ENCODE measurements at regions not wholly inside any gene's neighbourhood (a gene's known extent, or its start where the extent isn't known, plus 50 kb on each side); places are given as distances from the start of the nearest gene placed in this dataset.

DNA sequence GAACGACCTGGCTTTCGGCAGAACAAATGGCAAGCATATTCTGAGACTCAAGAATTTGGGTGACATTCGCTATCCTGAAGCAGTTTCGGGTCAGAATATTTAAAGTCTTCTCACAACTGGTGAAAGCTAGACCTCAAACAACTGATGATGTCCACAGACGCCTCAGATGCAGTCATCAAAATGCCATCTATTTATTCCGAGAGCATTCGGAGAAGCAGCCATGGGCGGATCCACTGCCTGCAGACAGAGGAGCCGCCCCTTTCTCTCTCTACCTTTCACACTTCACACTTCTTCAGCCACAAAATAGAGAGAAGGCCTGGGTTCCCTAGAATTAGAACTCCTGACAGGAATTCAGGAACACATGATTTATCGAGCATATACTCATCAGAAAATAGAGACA lies 65.8 kb upstream of the CREB1 start:
- peak overlapping the region; percentile 82 for H2AFZ ChIP-seq (ENCODE audit: low read length)

DNA sequence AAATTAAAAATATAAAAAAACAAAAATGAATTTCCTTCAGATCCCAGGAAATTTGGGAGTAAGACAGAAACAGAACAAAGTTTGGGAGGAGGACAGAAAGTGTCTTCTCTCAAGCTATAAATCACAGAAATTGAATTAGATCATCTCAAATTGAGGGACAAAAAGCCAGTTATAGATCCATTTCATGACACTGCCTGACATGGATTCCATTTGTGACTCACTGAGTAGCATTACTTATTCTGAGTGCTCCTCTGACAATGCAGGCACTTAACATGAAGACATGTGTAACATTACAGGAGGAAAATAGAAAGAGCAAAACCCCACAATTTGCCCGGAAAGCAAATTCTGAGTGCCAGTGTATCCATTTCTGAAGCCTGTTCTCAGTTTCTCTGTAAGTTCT lies 63.9 kb upstream of the CREB1 start:
- no peak overlapping the region for H3K27ac ChIP-seq (ENCODE audit: low read depth, low read length)
- H3K79me2 ChIP-seq (ENCODE audit: insufficient read depth, low read length) = no peaks in the 10 kb centered on the region
- no peaks in the 10 kb centered on the region for H3K27me3 ChIP-seq (ENCODE audit: insufficient read depth, low read length)
- H2AFZ ChIP-seq (ENCODE audit: low read length) = no peak overlapping the region
- H3K4me1 ChIP-seq (ENCODE audit: insufficient read depth, low read length) = peaks cover 14% of the 10 kb centered on the region
- H4K20me1 ChIP-seq (ENCODE audit: insufficient read depth, low read length) = no peaks in the 10 kb centered on the region
- DNase-seq (ENCODE audit: insufficient read length, low spot score, missing footprints) = no peak
- TF ChIP-seq, protein P1, sequence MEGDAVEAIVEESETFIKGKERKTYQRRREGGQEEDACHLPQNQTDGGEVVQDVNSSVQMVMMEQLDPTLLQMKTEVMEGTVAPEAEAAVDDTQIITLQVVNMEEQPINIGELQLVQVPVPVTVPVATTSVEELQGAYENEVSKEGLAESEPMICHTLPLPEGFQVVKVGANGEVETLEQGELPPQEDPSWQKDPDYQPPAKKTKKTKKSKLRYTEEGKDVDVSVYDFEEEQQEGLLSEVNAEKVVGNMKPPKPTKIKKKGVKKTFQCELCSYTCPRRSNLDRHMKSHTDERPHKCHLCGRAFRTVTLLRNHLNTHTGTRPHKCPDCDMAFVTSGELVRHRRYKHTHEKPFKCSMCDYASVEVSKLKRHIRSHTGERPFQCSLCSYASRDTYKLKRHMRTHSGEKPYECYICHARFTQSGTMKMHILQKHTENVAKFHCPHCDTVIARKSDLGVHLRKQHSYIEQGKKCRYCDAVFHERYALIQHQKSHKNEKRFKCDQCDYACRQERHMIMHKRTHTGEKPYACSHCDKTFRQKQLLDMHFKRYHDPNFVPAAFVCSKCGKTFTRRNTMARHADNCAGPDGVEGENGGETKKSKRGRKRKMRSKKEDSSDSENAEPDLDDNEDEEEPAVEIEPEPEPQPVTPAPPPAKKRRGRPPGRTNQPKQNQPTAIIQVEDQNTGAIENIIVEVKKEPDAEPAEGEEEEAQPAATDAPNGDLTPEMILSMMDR (IDR thresholded peaks at IDR 0.05; ENCODE audit: extremely low read depth, low read depth, low read length) = no peak
- H3K9me3 ChIP-seq (ENCODE audit: low read depth, low read length) = no peaks in the 10 kb centered on the region
- no peak overlapping the region for H3K4me2 ChIP-seq (ENCODE audit: insufficient read depth, low read length)
- H3K4me3 ChIP-seq (ENCODE audit: insufficient read depth, low read length) = no peak overlapping the region
- H3K36me3 ChIP-seq (ENCODE audit: insufficient read depth, low read length) = no peaks in the 10 kb centered on the region

More for the DNA sequence above, 65.8 kb upstream of the CREB1 start:
- peak overlapping the region; percentile 47 for H3K4me2 ChIP-seq (ENCODE audit: insufficient read depth, low read length)
- no peaks in the 10 kb centered on the region for H4K20me1 ChIP-seq (ENCODE audit: insufficient read depth, low read length)
- TF ChIP-seq, protein P1 (IDR thresholded peaks at IDR 0.05; ENCODE audit: extremely low read depth, low read depth, low read length) = no peak
- H3K27me3 ChIP-seq (ENCODE audit: insufficient read depth, low read length) = no peaks in the 10 kb centered on the region
- no peaks in the 10 kb centered on the region for H3K79me2 ChIP-seq (ENCODE audit: insufficient read depth, low read length)
- no peak overlapping the region for H3K4me3 ChIP-seq (ENCODE audit: insufficient read depth, low read length)
- no peak for DNase-seq (ENCODE audit: insufficient read length, low spot score, missing footprints)
- H3K27ac ChIP-seq (ENCODE audit: low read depth, low read length) = no peak overlapping the region
- H3K36me3 ChIP-seq (ENCODE audit: insufficient read depth, low read length) = no peaks in the 10 kb centered on the region
- H3K4me1 ChIP-seq (ENCODE audit: insufficient read depth, low read length) = peaks cover 14% of the 10 kb centered on the region
- no peaks in the 10 kb centered on the region for H3K9me3 ChIP-seq (ENCODE audit: low read depth, low read length)

DNA sequence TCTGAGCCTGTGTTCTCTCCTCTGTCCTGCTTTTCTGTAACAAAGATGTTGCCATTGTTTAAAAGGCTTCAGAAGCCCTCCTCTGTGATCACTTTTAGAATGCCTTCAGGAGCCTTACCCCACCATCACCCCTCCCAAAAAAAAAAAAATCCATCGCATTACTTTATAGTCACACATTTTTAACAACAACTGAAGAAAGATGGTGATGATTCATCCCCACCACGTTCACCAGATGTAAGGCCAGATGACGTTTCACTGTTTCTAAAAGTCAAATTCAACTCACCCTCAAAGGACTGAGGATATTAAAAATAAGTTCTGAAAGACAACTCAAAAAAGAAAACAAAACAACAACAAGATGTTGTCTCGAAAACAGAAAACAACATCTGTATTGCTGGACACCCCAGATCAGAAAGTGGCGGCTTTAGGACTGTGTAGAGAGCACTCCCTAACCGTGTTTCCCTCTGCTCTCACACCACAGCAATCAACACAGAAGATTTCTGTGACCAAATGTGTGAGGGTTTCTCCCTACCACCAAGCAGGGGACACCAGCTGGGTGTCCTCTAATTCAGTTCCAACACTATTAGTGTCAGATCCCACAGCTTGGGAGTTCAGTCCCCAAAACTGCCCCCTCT lies 61.9 kb upstream of the CREB1 start:
- Histone ChIP-seq H4K20me1 (ENCODE audit: insufficient read depth, low read length) (no peaks in the 10 kb centered on the region), H3K79me2 (ENCODE audit: insufficient read depth, low read length) (no peaks in the 10 kb centered on the region), H3K9me3 (ENCODE audit: low read depth, low read length) (no peaks in the 10 kb centered on the region), H3K27ac (ENCODE audit: low read depth, low read length) (peak overlapping the region; percentile 54), H3K36me3 (ENCODE audit: insufficient read depth, low read length) (no peaks in the 10 kb centered on the region), H3K4me3 (ENCODE audit: insufficient read depth, low read length) (no peak overlapping the region), H3K4me1 (ENCODE audit: insufficient read depth, low read length) (peaks cover 20% of the 10 kb centered on the region), H3K4me2 (ENCODE audit: insufficient read depth, low read length) (no peak overlapping the region), H2AFZ (ENCODE audit: low read length) (peak overlapping the region; percentile 7), H3K27me3 (ENCODE audit: insufficient read depth, low read length) (no peaks in the 10 kb centered on the region)
- peak; percentile 84 for DNase-seq (ENCODE audit: insufficient read length, low spot score, missing footprints)
- TF ChIP-seq, protein P1 (IDR thresholded peaks at IDR 0.05; ENCODE audit: extremely low read depth, low read depth, low read length) = no peak

DNA sequence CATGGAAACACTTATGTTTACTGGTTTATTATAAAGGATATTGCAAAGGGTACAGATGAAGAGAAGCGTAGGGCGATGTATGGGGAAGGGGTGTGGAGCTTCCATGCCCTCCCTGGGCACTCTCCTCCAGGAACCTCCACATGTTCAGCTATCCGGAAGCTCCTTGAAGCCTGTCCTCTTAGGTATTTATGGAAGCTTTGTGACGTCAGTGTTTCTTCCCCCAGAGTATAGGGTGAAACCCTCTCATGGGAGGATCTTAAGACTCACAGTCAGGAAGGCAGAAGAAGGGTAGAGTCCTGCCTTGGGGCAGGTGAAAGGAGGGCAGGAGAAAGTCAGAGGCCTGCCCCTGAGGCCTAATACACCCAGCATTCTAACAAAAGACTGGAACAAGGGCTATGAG lies 61.3 kb upstream of the CREB1 start:
- TF ChIP-seq, protein P1 (IDR thresholded peaks at IDR 0.05; ENCODE audit: extremely low read depth, low read depth, low read length) = no peak
- H3K4me2 ChIP-seq (ENCODE audit: insufficient read depth, low read length) = no peak overlapping the region
- no peak overlapping the region for H3K4me3 ChIP-seq (ENCODE audit: insufficient read depth, low read length)
- H3K4me1 ChIP-seq (ENCODE audit: insufficient read depth, low read length) = peaks cover 25% of the 10 kb centered on the region
- no peak overlapping the region for H3K27ac ChIP-seq (ENCODE audit: low read depth, low read length)
- H3K27me3 ChIP-seq (ENCODE audit: insufficient read depth, low read length) = no peaks in the 10 kb centered on the region
- H4K20me1 ChIP-seq (ENCODE audit: insufficient read depth, low read length) = no peaks in the 10 kb centered on the region
- no peaks in the 10 kb centered on the region for H3K36me3 ChIP-seq (ENCODE audit: insufficient read depth, low read length)
- DNase-seq (ENCODE audit: insufficient read length, low spot score, missing footprints) = no peak
- no peak overlapping the region for H2AFZ ChIP-seq (ENCODE audit: low read length)
- H3K79me2 ChIP-seq (ENCODE audit: insufficient read depth, low read length) = no peaks in the 10 kb centered on the region
- no peaks in the 10 kb centered on the region for H3K9me3 ChIP-seq (ENCODE audit: low read depth, low read length)

All from osteoblast (primary cell).